ENCODE measurements at regions not wholly inside any gene's neighbourhood (a gene's known extent, or its start where the extent isn't known, plus 50 kb on each side); places are given as distances from the start of the nearest gene placed in this dataset.

GRCh38 chr4:134309715-134310114, 108.1 kb upstream of the PABPC4L start:
- no peak for DNase-seq

GRCh38 chr4:134308910-134309309, 107.3 kb upstream of the PABPC4L start:
- no peak for DNase-seq

DNA sequence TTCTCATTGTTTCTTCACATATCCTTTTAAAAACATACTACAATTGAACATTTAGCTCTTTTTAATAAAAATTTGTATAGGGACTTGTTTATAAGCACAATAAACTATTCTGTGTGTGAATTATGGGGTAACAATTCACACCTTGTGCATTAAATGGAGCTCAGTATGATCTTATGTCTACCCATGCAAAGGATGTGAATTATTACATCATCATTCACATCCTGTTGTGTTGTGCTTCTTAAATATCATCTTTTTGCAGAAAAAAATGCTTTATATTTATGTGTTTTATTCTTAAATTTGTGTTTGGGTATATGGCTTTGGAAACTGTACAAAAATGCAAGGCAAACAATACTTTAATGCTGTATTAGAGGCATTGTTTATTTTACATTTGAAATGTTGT, 96.7 kb upstream of the PABPC4L start:
- no peak for DNase-seq

GRCh38 chr4:134297765-134298164, 96.2 kb upstream of the PABPC4L start:
- no peak for DNase-seq

DNA sequence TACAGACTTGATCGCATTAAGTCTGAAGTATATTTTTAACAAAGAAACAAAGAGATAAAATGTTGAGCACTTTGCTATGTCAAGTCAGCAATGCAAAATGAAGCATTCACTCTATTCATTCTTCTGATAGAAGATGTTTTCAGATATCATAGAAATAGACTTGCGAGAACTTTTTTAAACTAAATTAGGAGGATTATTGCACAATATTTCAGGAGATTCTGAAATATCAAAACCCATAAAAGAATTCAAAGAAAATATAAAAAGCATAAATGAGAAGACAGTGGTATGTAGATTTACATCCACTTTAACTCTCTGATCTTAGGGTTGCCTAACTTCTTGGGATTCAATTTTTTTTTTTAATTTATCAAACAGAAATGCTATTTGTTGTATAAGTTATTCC, 81.1 kb upstream of the PABPC4L start:
- no peak for DNase-seq

- DNase-seq = no peak
Observed at GRCh38 chr4:134278675-134279074, 77.1 kb upstream of the PABPC4L start.

GRCh38 chr4:134276476-134276875, 74.9 kb upstream of the PABPC4L start:
- DNase-seq = no peak

- no peak for DNase-seq
Observed at GRCh38 chr4:134260126-134260525, 58.5 kb upstream of the PABPC4L start.
